HEK293T (cell line): ENCODE measurements at regions not wholly inside any gene's neighbourhood (a gene's known extent, or its start where the extent isn't known, plus 50 kb on each side); places are given as distances from the start of the nearest gene placed in this dataset.

Experiments
- ARNT ChIP-seq: fragments of 450-650 bp; IDR thresholded peaks from 2 replicates; pipeline ENCODE4 v1.6.1; 2017; ENCODE audit warnings: mild to moderate bottlenecking
- ELF4 ChIP-seq: fragments of 450-650 bp; IDR thresholded peaks from 2 replicates; pipeline ENCODE4 v1.6.1; 2017; ENCODE audit warnings: antibody characterized with exemption
- FOXM1 ChIP-seq: fragments of 450-650 bp; IDR thresholded peaks from 2 replicates; pipeline ENCODE4 v1.6.1; 2017; ENCODE audit warnings: mild to moderate bottlenecking, borderline replicate concordance
- SP1 ChIP-seq: fragments of 450-650 bp; IDR thresholded peaks from 2 replicates; pipeline ENCODE4 v1.6.1; 2017

GRCh38 chr2:65820454-65820853 is 388.1 kb upstream of the SPRED2 start:
- TF ChIP-seq ARNT, result no peak
- TF ChIP-seq ELF4, result no peak
- TF ChIP-seq FOXM1, result no peak
- TF ChIP-seq SP1, result no peak
